ENCODE measurements at regions not wholly inside any gene's neighbourhood (a gene's known extent, or its start where the extent isn't known, plus 50 kb on each side); places are given as distances from the start of the nearest gene placed in this dataset.

- TF ChIP-seq POLR2AphosphoS5 (IDR thresholded peaks at IDR 0.05) (no peak), CTCF (IDR thresholded peaks at IDR 0.05) (no peak), POLR2A (IDR thresholded peaks at IDR 0.05) (no peak), EP300 (IDR thresholded peaks at IDR 0.05) (no peak)
Measured at GRCh38 chr2:194985258-194985657, 671.8 kb upstream of the SLC39A10 start.

Measured in sigmoid colon (tissue), 4 donors.